ENCODE measurements at regions not wholly inside any gene's neighbourhood (a gene's known extent, or its start where the extent isn't known, plus 50 kb on each side); places are given as distances from the start of the nearest gene placed in this dataset.

DNA sequence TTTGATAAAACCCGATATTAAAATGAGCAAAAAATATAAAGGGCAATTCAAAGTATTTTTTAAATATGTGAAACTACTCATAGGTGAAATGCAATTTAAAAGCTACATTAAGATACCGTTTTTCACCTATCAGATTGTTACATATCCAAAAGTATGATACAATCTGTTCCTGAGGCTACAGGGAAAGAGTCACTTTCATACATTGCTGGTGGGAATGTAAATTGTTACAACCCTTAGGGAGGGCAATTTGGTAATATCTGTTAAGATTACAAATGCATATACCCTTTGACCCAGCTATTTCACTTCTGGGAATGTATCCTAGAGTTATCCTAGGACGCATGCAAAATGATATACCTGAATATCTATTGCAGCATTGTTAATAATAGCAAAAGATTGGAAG, 132.1 kb downstream of the BLID start:
- TF ChIP-seq POLR2A (IDR thresholded peaks at IDR 0.05), result no peak
- TF ChIP-seq, protein P1, sequence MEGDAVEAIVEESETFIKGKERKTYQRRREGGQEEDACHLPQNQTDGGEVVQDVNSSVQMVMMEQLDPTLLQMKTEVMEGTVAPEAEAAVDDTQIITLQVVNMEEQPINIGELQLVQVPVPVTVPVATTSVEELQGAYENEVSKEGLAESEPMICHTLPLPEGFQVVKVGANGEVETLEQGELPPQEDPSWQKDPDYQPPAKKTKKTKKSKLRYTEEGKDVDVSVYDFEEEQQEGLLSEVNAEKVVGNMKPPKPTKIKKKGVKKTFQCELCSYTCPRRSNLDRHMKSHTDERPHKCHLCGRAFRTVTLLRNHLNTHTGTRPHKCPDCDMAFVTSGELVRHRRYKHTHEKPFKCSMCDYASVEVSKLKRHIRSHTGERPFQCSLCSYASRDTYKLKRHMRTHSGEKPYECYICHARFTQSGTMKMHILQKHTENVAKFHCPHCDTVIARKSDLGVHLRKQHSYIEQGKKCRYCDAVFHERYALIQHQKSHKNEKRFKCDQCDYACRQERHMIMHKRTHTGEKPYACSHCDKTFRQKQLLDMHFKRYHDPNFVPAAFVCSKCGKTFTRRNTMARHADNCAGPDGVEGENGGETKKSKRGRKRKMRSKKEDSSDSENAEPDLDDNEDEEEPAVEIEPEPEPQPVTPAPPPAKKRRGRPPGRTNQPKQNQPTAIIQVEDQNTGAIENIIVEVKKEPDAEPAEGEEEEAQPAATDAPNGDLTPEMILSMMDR (IDR thresholded peaks at IDR 0.05 in 4 of 5, conservative IDR thresholded peaks at IDR 0.05 in 1 of 5), result no peak
